HCT116 (cell line): ENCODE measurements at regions not wholly inside any gene's neighbourhood (a gene's known extent, or its start where the extent isn't known, plus 50 kb on each side); places are given as distances from the start of the nearest gene placed in this dataset.

Experiments used
- ATAC-seq: fragments of 200-7000 bp; cut with Tn5 transposase; 2 replicates; pipeline ENCODE4 v1.9.1; 2020; ENCODE audit warnings: mild to moderate bottlenecking, moderate library complexity
- BruUV-seq: library from RNA; stranded (reverse); fragments of 400-500 nt; replicated peaks from 2 replicates; lab custom pipeline; 2021; lab: Mats Ljungman, UMichigan
- CTCF ChIA-PET: fragments of 300-600 bp; sonication (Branson Sonifier 250); formaldehyde crosslinking; loops from one replicate; lab custom pipeline; 2021; ENCODE audit warnings: antibody characterized with exemption; lab: Charles Lee
- POLR2A ChIA-PET: fragments of 300-600, 350-600 bp; sonication (Branson Sonifier 250); formaldehyde crosslinking; loops from one replicate; lab custom pipeline; 2021; ENCODE audit warnings: antibody characterized with exemption; lab: Charles Lee
- RAD21 ChIA-PET, 2 experiments: fragments of 300-600 bp; sonication (Branson Sonifier 250); formaldehyde crosslinking; loops; one replicate each; lab custom pipeline; 2023; ENCODE audit warnings: low total read pairs in 2 of 2; ENCODE audit not compliant: uncharacterized antibody in 2 of 2, unreplicated experiment in 2 of 2, low non-redundant PET in 1 of 2; lab: Charles Lee
- DNase-seq: peaks from one replicate; pipeline ENCODE4 v3.0.0-alpha.2; 2010; ENCODE audit warnings: low read depth, low spot score
- H2AFZ ChIP-seq: fragments of 200-600 bp; shearing (Covaris generic), sonication (generic); 2 replicates; pipeline ENCODE4 v1.6.1; 2017; ENCODE audit warnings: low read depth, mixed run types, mixed read lengths, antibody characterized with exemption, low read length; ENCODE audit not compliant: poor library complexity, severe bottlenecking
- H3K27ac ChIP-seq: 2 replicates; pipeline ENCODE4 v1.5.1; 2012; ENCODE audit warnings: low read depth, low read length
- H3K27me3 ChIP-seq: fragments of 200-600 bp; sonication (generic); 2 replicates; pipeline ENCODE4 v1.6.1; 2016; ENCODE audit warnings: mixed run types, low read length, mixed read lengths; ENCODE audit not compliant: insufficient read depth
- H3K36me3 ChIP-seq, 2 experiments: fragments of 200-500 bp in 1 of 2; fragments of 200-600 bp in 1 of 2; sonication (Bioruptor generic) in 1 of 2; sonication (generic) in 1 of 2; 2 replicates each; pipeline versions ENCODE4 v1.5.1 to v1.6.1; 2014 to 2016; ENCODE audit warnings: low read length in 2 of 2, inconsistent platforms in 1 of 2, mixed read lengths in 1 of 2, mixed run types in 1 of 2; ENCODE audit not compliant: insufficient read depth in 2 of 2, control insufficient read depth in 1 of 2
- H3K4me1 ChIP-seq, 2 experiments: fragments of 200-600 bp in 1 of 2; sonication (generic) in 1 of 2; 2 replicates each; pipeline versions ENCODE4 v1.5.1 to v1.6.1; 2012 to 2017; ENCODE audit warnings: low read length in 2 of 2, inconsistent platforms in 1 of 2, mild to moderate bottlenecking in 1 of 2, mixed read lengths in 1 of 2, mixed run types in 1 of 2, moderate library complexity in 1 of 2; ENCODE audit not compliant: insufficient read depth in 2 of 2, control insufficient read depth in 1 of 2
- H3K4me2 ChIP-seq: fragments of 200-600 bp; sonication (generic); 2 replicates; pipeline ENCODE4 v1.6.1; 2017; ENCODE audit warnings: mixed run types, low read length, mixed read lengths
- H3K4me3 ChIP-seq, 2 experiments: fragments of 200-600 bp in 1 of 2; sonication (generic) in 1 of 2; replicated peaks in 1 of 2; 2 replicates each; pipeline ENCODE4 v1.5.1; 2011 to 2016; ENCODE audit warnings: low read length in 2 of 2, control low read depth in 1 of 2, low read depth in 1 of 2, mild to moderate bottlenecking in 1 of 2, mixed read lengths in 1 of 2, mixed run types in 1 of 2
- H3K79me2 ChIP-seq: fragments of 200-600 bp; sonication (generic); 2 replicates; pipeline ENCODE4 v1.6.1; 2017; ENCODE audit warnings: mild to moderate bottlenecking, mixed run types, low read length, moderate library complexity, mixed read lengths; ENCODE audit not compliant: insufficient read depth
- H3K9ac ChIP-seq: fragments of 200-600 bp; sonication (generic); 2 replicates; pipeline ENCODE4 v1.6.1; 2016; ENCODE audit warnings: low read length, mixed read lengths
- H3K9me2 ChIP-seq: fragments of 200-600 bp; sonication (generic), shearing (Covaris generic); 2 replicates; pipeline ENCODE4 v1.6.1; 2017; ENCODE audit warnings: mixed run types, mild to moderate bottlenecking, moderate library complexity; ENCODE audit not compliant: insufficient read depth
- H3K9me3 ChIP-seq, 2 experiments: fragments of 200-500 bp in 1 of 2; fragments of 200-600 bp in 1 of 2; sonication (Bioruptor generic) in 1 of 2; sonication (generic) in 1 of 2; 2 replicates each; pipeline ENCODE4 v1.6.1; 2014 to 2017; ENCODE audit warnings: low read length in 2 of 2, mixed read lengths in 2 of 2, inconsistent platforms in 1 of 2, low read depth in 1 of 2, mild to moderate bottlenecking in 1 of 2, mixed run types in 1 of 2, moderate library complexity in 1 of 2; ENCODE audit not compliant: control insufficient read depth in 1 of 2, insufficient read depth in 1 of 2
- H4K20me1 ChIP-seq: fragments of 200-600 bp; sonication (generic), shearing (Covaris generic); 2 replicates; pipeline ENCODE4 v1.6.1; 2017; ENCODE audit warnings: mixed run types, mild to moderate bottlenecking, moderate library complexity; ENCODE audit not compliant: insufficient read depth
- ATF3 ChIP-seq: IDR thresholded peaks from 2 replicates; pipeline ENCODE4 v1.6.1; 2012
- CEBPB ChIP-seq: IDR thresholded peaks from 2 replicates; pipeline ENCODE4 v1.6.1; 2012; ENCODE audit warnings: low read depth
- CTCF ChIP-seq, 3 experiments: fragments of 200-600 bp in 1 of 3; sonication (generic) in 1 of 3; IDR thresholded peaks in 2 of 3; conservative IDR thresholded peaks in 1 of 3; 2 replicates each; pipeline ENCODE4 v1.5.1; 2012 to 2017; ENCODE audit warnings: low read depth in 2 of 3, low read length in 2 of 3, antibody characterized with exemption in 1 of 3, borderline replicate concordance in 1 of 3, control low read depth in 1 of 3, mild to moderate bottlenecking in 1 of 3, mixed read lengths in 1 of 3, mixed run types in 1 of 3, moderate library complexity in 1 of 3; ENCODE audit not compliant: insufficient read depth in 1 of 3
- ELF1 ChIP-seq: IDR thresholded peaks from 2 replicates; pipeline ENCODE4 v1.6.1; 2012; ENCODE audit warnings: low read depth, borderline replicate concordance
- EZH2 ChIP-seq: fragments of 200-600 bp; sonication (generic); IDR thresholded peaks from 2 replicates; pipeline ENCODE4 v1.6.1; 2017; ENCODE audit warnings: antibody characterized with exemption, mixed run types
- EZH2phosphoT487 ChIP-seq: fragments of 200-600 bp; IDR thresholded peaks from 2 replicates; pipeline ENCODE4 v1.6.1; 2018; ENCODE audit warnings: antibody characterized with exemption, borderline replicate concordance
- JUND ChIP-seq: IDR thresholded peaks from 2 replicates; pipeline ENCODE4 v1.6.1; 2012
- POLR2A ChIP-seq: IDR thresholded peaks from 2 replicates; pipeline ENCODE4 v1.7.0; 2011; ENCODE audit warnings: borderline replicate concordance; ENCODE audit not compliant: insufficient read depth, insufficient read length; ENCODE audit errors: extremely low read depth
- POLR2AphosphoS5 ChIP-seq: IDR thresholded peaks from 2 replicates; pipeline ENCODE4 v1.6.1; 2011; ENCODE audit warnings: mild to moderate bottlenecking, low read depth, low read length, moderate library complexity
- RAD21 ChIP-seq: IDR thresholded peaks from 2 replicates; pipeline ENCODE4 v1.6.1; 2012; ENCODE audit warnings: low read depth, mild to moderate bottlenecking
- ZBTB33 ChIP-seq: IDR thresholded peaks from 2 replicates; pipeline ENCODE4 v1.6.1; 2011; ENCODE audit warnings: mild to moderate bottlenecking, low read length, moderate library complexity; ENCODE audit not compliant: insufficient replicate concordance; ENCODE audit errors: extremely low read depth
- ZFX ChIP-seq: fragments of 450-650 bp; IDR thresholded peaks from 2 replicates; pipeline ENCODE4 v1.6.1; 2017
- ZNF274 ChIP-seq: fragments of 200-500 bp; sonication (Bioruptor generic); IDR thresholded peaks from 2 replicates; pipeline ENCODE4 v1.6.1; 2014; ENCODE audit warnings: mild to moderate bottlenecking, low read depth, low read length, inconsistent platforms
- intact Hi-C: fragments of 100-400 bp; cut with micrococcal nuclease; formaldehyde crosslinking; loops from 2 replicates; pipeline ENCODE4 v1.10.0; 2022
- TF ChIP-seq, protein P1 (sequence below): IDR thresholded peaks from 2 replicates; pipeline ENCODE4 v1.6.1; 2012

GRCh38 chr4:79563219-79563618, 155.2 kb upstream of the GK2 start:
- H3K9ac ChIP-seq: no peak overlapping the region
- no peak for TF ChIP-seq EZH2phosphoT487
- TF ChIP-seq, protein P1, sequence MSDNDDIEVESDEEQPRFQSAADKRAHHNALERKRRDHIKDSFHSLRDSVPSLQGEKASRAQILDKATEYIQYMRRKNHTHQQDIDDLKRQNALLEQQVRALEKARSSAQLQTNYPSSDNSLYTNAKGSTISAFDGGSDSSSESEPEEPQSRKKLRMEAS: no peak
- TF ChIP-seq CEBPB: no peak
- TF ChIP-seq, all 23 proteins: peak for 0
- ChIA-PET CTCF (no interaction called here), RAD21 (no interaction called here), POLR2A (no interaction called here)
- Histone ChIP-seq H3K4me3 (no peak overlapping the region), H3K27me3 (peaks cover 14% of the 10 kb centered on the region), H3K36me3 (no peaks in the 10 kb centered on the region), H4K20me1 (no peaks in the 10 kb centered on the region), H3K79me2 (no peaks in the 10 kb centered on the region), H3K9me2 (no peaks in the 10 kb centered on the region), H3K9me3 (no peaks in the 10 kb centered on the region), H3K27ac (no peak overlapping the region), H3K4me2 (no peak overlapping the region), H3K4me1 (no peaks in the 10 kb centered on the region), H2AFZ (no peak overlapping the region)
- DNase-seq (no peak), ATAC-seq (no peak)
- intact Hi-C loops: no loop called here
- BruUV-seq: no TSS peak

- no peaks in the 10 kb centered on the region for H3K4me1 ChIP-seq
- intact Hi-C loops: no loop called here
- RAD21 ChIA-PET: no interaction called here
- no peak for ATAC-seq
- H3K4me2 ChIP-seq: no peak overlapping the region
- no peaks in the 10 kb centered on the region for H3K36me3 ChIP-seq
- H4K20me1 ChIP-seq: no peaks in the 10 kb centered on the region
- H3K9me2 ChIP-seq: no peaks in the 10 kb centered on the region
- H3K27ac ChIP-seq: no peak overlapping the region
- H3K4me3 ChIP-seq: no peak overlapping the region
- TF ChIP-seq ZNF274 (no peak), POLR2AphosphoS5 (no peak), EZH2 (no peak), CTCF (IDR thresholded peaks at IDR 0.05 in 2 of 3, conservative IDR thresholded peaks at IDR 0.05 in 1 of 3; ENCODE audit: borderline replicate concordance in 1 of 3, insufficient read depth in 1 of 3, low read depth in 2 of 3, low read length in 2 of 3) (no peak), EZH2phosphoT487 (no peak), ATF3 (no peak), ZFX (no peak), POLR2A (no peak), RAD21 (no peak), CEBPB (no peak), ELF1 (no peak), ZBTB33 (no peak), JUND (no peak)
- TF ChIP-seq, protein P1: no peak
- TF ChIP-seq, all 23 proteins: peak for 0
- Histone ChIP-seq H3K9me3 (no peaks in the 10 kb centered on the region), H3K79me2 (no peaks in the 10 kb centered on the region), H2AFZ (no peak overlapping the region), H3K9ac (no peak overlapping the region), H3K27me3 (peaks cover 10% of the 10 kb centered on the region)
- ChIA-PET CTCF (no interaction called here), POLR2A (no interaction called here)
- no TSS peak for BruUV-seq
- DNase-seq: no peak
These were observed 153.7 kb upstream of the GK2 start for GRCh38 chr4:79561751-79562150.
